Hepatic stellate cell (primary cell): ENCODE measurements at regions not wholly inside any gene's neighbourhood (a gene's known extent, or its start where the extent isn't known, plus 50 kb on each side); places are given as distances from the start of the nearest gene placed in this dataset.
"Not testable (repeated sequence)": the region's sequence is repeated elsewhere in the genome, so short reads cannot be mapped to it uniquely, and the experiment has no call there.

Source experiments
- DNase-seq: peaks from one replicate; pipeline ENCODE4 v3.0.0; 2011; ENCODE audit warnings: low spot score

DNA sequence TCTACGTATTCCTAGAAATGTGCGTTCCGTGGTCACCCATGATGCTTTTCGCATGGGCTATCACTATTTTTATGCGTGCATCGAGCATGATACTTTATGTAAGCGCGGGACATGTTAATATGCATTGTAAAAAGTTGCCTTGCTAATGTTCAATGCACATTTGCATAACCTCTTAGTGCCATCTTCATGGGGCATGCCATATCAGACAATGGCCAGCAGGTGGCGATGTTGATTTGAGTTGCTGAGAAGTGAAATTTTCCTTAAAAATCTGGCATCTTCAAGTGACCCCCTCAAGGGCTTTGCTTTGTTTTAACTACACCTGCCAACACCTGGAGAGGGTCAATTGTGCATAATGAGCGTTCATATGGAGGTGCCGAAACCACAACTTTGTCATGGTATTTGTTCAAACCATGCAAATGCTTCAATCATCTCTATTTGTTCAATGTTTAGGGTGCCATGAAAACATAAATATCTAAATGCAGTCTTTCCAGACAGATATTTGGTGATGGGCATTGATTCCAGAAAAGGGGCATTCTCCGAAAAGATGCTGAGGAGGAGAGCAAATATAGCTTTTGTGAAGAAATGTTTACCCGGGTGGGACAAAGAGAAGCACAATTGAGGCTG is 833.9 kb upstream of the PRKX start:
- peak; percentile 15 for DNase-seq

DNA sequence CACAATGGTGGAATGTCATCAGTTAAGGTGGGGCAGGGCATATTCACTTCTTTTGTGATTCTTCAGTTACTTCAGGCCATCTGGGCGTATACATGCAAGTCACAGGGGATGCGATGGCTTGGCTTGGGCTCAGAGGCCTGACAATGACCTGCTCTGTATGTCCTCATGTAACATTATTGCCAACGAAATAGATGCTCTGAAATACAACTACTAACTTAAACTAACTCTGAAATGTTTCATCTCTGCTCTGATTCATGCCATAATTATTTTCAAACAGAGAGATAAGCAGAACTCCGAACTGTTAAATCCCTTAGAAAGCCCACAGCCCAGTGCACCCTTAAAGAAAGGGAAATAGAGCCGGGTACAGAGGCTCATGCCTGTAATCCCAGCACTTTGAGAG is 832.7 kb upstream of the PRKX start:
- DNase-seq: not testable (repeated sequence)

DNA sequence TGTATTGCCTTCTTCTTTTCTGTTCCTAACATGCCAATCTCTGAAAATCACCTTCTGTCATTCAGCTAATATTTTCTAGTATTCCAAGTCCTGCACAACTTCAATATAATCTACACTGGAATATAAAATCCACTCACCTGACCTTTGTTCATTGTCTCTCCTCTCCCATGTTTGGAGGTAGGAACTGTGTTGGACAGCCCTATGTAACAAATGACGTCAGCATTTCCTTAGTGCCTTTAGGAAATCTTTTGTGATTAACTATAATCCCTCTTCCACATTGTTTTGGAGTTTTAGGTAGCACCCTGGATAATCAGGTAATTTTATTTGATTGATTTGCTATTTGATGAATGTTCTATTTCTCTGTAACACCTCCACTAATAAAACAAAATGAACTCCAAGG is 814.8 kb upstream of the PRKX start:
- no peak for DNase-seq

DNA sequence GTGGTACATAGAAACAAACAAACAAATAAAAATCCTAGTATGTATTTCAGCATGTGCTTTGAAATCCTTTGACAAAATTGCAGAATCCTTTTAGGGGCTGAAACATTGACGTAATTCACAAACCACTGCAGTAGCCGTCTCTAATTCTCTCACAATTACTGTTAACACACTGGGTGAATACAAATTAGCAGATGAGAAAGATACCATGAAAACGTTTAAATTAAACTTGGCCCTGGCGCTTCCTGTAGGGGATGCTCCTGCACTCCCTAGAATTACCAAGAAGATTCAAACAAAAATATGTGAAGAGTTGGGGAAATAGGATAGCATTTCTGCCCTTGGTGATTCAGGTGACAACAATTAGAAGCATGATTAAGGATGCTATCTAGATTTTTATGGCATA is 772.5 kb upstream of the PRKX start:
- DNase-seq: no peak

DNA sequence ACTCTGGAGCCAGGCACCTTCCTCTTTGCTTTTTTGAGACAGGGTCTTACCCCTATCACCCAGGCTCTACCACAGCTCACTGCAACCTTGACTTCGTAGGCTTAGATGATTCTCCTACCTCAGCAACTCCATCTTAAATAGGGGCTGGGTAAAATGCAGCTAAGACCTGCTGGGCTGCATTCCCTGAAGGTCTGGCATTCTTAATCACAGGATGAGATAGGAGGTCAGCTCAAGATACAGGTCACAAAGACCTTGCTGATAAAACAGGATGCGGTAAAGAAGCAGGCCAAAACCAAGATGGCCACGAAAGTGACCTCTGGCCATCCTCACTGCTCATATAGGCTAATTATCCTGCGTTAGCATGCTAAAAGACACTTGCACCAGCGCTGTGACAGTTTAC is 770.8 kb upstream of the PRKX start:
- no peak for DNase-seq

DNA sequence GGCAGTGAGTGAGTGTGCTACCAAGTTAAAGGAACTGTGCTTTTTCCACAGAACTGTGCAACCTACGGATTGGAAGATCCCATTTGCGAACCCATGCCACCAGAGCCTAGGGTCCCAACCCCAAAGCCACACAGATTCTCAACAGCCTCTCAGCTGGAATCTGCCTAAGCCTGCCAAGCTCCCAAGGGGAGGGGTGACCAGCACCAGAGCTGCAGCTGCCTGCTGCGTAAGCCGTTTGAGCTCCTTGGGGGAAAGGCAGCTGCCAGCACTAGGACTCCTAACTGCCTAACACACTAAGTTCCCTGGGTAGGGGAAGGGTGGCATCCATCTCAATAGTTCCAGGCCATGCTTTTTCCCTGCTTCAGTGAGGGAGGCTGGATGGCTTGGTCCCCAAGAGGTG is 738.1 kb upstream of the PRKX start:
- DNase-seq: no peak

DNA sequence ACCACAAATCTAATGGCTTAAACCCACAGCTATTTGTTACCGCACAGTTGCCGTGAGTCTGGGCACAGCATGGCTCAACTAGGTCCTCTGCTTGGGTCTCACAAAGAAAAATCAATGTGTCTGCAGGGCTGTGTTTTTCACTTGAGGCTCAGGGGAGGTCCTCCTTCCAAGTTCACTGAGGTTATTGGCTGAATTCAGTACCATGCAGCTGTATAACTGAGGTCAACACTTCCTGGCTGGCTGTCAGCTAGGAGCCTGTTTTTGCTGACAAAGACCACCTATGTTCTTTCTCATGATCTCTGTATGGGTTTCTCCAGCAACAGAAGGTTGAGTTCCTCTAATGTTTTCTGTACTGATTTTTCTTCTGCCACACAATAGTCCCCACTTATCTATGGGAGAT is 736.7 kb upstream of the PRKX start:
- DNase-seq: no peak

DNA sequence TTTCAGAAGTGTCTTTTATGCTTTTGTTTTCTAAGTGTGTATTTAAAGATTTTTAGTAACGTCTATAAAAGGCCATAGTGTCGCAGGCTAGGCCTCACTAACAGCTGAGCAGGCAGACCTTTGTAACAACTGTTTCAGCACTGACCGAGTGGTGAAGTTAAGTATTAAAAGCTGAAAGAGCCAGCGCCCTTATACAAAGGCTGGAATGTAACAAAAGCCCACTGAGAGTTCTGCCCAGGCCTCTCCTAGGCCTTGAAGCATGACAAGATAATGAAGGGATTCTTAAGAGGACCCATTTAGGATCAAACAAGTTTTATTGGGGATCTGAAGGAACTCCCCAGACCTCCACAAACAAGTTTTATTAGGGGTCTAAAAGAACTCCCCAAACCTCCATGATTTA is 722.5 kb upstream of the PRKX start:
- no peak for DNase-seq

DNA sequence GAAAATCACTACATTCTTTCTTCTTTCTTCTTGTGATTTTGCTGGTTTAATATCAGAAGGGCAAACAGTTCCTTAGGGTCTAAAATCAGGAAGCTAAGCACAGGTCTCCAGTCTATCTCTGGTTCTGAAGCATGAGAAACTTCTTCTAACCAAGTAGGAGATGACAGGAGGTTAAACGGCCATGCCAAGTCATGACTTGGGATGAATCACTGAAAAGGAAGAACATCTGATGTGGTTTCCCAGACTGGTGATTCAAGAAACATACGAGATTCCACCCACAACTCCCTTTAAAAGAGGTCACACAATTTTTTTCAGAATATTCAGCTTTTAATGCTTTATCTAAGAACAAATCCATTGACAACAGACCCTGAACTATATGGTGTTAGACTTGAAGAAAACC is 684.0 kb upstream of the PRKX start:
- DNase-seq: no peak

DNA sequence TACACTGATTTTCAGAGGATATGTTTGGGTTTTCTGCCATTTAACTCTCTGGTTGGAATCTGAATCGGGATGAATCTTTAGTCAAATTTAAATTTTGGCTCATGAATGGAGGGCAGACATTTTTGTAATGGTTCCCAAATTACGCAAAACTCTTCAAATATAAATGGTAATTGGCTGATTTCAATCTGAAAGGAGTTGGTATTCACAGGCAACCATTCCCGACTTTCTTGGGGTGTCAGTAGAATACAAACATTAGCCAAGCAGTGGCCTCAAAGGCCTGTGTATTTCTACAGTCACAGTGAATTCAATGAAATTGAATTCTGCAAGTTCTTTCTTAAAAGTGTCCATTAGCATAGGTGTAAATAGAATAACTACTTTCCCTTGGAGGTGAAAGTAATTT is 668.8 kb upstream of the PRKX start:
- DNase-seq: no peak

DNA sequence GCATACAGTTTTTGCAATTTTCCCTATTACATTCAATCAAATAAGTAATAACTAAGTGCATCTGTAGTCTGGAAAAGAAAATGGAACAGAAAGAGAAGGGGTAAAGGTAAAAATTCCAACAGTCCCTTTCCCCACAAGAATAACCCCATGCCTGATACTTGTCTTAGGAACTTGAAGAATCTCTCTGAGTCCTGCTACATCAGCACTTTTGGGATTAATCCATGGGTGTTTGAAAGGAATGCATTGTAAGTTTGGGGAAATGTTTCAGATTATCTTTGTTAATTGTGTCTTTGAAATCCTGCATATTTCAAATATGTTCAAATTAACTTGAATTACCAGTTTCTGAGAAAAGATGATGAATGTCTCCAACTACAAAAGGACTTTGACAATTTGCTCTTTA is 667.3 kb upstream of the PRKX start:
- no peak for DNase-seq

DNA sequence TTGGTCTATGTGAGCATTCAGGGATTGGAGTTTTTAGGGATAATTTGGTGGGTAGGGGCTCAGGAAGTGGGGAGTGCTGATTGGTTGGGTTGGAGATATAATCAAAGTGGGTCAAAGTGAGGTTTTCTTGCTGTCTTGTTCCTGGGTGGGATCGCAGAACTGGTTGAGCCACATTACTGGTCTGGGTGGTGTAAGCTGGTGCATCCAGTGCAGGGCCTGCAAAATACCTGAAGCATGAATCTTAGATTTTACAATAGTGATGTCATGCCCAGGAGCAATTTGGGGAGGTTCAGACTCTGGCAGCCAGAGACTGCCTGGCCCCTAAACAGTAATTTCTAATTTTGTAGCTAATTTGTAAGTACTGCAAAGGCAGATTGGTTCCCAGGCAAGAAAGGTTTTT is 665.6 kb upstream of the PRKX start:
- DNase-seq: no peak

DNA sequence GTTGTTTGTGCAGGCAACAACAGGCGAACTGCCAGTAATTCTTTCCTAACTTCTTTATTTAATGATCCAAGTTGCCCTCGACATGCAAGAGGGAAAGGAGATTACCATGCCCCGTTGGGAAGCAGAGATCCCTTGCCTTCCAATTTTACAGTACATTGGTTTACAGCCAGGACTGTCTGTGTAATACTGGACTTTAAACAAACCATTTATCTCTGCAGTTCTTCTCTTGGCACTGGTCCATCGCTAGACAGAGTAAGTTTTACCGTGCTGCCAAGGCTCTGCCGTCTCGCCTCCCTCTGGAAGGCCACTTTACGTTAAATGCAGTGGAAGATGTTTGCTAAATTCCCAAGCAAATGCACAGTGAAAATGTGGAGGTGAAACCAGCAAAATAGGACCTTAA is 660.3 kb upstream of the PRKX start:
- DNase-seq: no peak

DNA sequence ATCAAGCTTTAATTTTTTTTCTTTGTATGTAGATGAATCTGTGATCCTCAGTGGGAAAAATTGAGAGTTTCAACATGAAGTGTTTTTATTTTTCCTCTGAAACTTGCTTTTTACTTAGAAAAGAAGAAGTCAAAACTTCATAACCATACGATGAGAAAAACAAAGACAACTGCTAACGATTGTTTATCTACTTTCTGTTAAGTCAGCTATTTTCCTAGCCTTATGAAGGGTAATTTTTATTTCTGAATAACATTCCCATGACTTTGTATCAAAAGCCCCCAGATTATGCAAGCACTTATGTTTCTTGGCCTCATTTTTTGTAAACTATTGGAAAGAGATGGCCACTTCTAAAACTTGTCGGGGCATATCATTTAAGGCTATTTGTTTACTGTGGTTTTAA is 645.1 kb upstream of the PRKX start:
- DNase-seq: no peak

DNA sequence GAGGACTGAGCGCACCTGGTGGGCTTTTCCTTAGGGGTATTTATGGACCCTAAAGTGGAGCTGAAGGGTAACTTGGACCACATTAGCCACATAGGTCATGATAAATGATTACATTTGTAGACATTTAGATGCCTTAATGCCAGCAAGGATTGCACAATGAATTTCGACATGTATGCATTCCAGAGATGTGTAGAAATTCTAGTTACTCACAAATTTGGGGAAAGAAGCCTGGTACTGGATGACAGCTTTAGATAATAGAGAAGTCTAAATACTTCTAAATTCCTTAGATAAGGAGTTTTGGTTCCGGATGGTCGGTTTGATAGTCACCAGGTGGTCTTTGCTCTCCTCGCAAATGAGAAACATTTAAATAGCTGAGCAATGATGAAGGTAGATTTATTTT is 609.5 kb upstream of the PRKX start:
- DNase-seq: no peak

DNA sequence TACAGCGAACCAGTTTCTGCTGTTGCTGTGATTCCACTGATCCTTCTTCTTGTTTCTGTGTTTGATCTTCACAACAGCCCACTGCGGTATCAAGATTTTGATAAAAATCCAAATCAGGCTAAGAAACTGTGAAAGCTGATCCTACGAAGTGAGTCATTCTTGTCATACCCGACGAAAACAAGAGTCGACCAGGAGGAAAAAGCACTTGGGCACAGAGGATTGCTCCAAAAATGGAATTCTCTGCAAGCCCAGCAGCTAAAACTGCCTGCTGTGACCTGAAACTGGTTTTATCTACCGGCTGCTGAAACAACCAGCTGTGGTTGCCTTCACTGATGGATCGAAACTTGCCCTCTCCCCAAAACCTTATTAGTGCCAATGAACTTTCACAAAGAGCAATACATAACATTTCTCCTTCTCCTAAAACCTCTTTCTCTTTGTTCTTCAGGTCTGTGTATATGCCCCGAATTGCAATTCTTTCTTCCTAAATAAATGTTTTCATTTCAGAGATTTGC is 607.0 kb upstream of the PRKX start:
- no peak for DNase-seq

DNA sequence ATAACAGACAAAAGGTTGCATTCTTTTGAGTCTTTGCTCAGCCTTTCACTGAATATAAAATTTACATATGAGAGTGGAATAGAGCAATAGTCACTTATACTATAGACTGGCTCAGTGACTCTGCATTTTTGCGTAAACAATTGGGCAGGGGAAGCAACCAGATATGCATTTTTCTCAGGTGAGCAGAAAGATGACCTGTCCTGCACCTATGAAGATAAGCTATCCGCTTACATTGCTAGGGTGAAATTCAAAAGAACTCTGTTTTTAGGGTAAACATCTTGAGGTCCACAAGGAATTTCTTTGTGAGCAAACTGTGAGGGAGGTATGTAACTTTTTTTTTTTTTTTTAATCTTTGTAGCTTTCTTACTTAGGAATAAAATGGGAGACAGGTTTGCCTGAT is 602.4 kb upstream of the PRKX start:
- DNase-seq: no peak

DNA sequence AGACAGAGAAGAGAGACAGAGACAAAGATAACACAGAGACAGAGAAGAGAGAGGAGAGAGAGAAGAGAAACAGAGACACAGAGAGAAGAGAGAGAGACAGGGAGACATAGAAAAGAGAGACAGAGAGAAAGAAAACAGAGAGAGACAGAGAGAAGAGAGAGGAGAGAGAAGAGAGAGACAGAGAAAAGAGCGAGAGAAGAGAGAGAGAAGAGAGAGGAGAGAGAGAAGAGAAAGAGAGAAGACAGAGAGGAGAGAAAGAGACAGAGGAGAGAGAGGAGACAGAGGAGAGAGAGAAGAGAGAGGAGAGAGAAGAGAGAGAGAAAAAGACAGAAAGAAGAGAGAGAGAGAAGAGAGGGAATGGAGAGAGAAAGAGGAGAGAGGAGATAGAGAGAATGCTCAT is 601.1 kb upstream of the PRKX start:
- DNase-seq: no peak

DNA sequence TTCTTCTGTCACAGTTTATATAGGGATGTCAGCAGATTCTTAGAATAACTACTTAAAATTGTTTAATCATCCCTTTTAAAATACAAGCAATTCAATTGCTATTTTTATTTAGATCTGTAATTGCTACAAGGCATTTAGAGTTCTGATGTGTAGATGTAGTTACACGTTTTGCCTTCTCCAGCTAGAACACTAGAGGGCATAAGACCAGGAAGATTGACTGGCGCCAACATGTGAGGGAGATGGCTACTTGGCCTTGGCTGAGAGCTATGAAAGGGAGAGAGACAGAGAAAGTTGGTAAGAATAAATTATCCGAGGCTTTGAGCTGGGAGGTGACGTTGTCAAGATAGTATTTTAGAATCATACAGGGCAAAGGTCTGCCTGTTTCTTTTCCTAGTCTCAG is 563.7 kb upstream of the PRKX start:
- DNase-seq: no peak

DNA sequence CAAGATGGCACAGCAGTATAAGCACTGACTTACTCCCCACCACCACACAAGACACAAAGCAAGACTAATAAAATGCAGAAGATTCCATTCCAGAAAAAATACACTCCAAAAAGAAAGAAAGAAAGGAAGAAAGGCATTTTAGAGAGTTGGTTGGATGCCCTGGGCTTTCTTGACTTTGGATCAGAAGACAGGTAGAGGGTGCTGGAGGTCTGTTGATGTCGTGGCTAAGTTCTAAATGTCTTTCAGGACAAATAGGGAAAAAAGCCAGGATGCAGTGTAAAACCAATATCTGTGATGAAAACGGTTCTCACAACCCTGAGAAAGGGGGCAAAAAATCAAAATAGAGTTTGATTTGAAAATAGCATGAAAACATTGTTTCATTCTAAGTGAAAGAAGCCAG is 555.2 kb upstream of the PRKX start:
- no peak for DNase-seq

DNA sequence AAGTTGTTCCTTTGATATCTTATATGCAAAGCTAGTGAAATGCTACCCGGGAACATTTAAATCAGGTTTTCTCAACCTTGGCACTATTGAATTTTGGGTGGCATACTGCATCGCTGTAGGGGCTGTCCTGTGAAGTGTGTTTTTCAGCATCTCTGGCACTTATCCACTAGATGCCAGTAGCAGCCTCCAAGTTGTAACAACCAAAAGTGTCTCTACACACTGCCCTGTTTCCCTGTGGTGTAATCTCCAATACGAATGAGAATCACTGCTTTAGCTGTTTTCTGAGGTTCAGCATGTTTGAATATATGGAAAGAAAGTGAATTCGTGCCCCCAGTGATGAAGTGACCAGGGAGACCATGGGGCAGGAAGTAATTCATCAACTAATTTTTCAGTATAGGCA is 551.6 kb upstream of the PRKX start:
- no peak for DNase-seq

DNA sequence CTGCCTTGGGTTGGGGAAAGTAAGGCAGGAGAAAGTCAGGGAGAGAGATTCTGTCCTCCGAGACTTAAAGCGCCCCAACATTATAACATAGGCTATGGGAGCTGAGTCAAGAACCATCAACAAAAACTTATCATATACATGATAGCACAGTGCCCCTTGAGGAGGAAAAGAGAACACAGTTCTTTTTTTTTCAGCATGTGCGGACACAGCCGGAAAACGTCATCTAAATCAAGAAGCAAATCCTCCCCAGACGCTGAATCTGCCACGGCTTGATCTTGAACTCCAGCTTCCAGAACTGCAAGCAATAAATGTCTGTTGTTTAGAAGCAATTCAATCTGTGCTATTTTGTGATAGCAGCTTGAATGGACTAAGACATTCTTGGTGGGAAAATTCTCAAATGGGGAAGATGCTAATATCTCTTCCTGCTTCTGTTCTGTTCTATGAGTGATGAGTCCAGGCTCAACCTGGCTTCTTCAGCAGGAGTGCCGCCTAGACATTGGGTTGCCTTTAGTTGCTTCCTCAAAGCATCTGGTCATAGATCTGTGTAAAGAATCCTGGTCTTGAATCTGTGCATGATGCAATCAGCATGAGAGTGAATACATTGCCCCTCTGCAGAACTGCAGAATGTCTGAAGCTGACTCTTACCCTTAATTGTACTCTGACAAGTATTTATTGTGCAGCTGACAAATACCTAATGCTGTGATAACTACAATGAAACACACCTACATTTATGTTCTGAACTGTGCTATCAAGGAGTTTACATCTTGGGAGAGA is 549.8 kb upstream of the PRKX start:
- DNase-seq: no peak

DNA sequence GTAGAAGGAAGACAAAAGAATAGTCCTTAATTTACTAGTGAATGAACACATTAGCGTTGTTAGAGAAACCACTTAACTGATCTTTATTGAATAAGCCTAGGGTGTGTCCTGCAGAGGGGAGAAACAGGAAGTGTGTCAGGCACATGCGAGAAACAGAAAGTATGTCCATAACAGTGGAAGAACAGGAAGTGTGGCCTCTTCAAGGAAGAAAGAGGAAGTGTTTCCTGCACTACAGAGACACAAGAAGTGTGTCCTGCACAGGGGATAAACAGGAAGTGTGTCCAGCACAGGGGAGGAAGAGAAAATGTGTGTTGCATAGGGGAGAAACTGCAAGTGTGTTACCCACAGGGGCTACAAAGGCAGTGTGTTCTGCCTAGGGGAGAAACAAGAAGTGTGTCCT is 539.6 kb upstream of the PRKX start:
- no peak for DNase-seq

DNA sequence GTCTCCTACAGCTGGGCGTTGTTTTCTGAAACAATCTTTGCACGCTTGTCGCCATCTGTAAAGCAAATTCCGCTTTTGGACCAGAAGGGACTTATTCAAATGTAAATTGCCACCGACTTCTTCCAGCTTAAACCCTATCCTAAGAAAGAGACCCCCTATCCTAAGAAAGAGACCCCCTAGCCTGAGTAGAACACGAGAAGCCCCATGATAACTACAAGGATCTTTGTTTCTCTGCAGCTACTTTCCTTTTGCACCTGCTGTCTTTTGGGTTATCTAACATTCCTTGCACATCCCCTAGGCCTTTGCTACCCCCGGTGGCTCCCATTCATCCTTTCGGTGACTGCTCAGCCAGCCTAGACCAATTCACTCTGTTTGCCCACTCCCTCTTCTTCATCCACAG is 536.0 kb upstream of the PRKX start:
- DNase-seq: no peak
